ENCODE measurements at regions not wholly inside any gene's neighbourhood (a gene's known extent, or its start where the extent isn't known, plus 50 kb on each side); places are given as distances from the start of the nearest gene placed in this dataset.

DNA sequence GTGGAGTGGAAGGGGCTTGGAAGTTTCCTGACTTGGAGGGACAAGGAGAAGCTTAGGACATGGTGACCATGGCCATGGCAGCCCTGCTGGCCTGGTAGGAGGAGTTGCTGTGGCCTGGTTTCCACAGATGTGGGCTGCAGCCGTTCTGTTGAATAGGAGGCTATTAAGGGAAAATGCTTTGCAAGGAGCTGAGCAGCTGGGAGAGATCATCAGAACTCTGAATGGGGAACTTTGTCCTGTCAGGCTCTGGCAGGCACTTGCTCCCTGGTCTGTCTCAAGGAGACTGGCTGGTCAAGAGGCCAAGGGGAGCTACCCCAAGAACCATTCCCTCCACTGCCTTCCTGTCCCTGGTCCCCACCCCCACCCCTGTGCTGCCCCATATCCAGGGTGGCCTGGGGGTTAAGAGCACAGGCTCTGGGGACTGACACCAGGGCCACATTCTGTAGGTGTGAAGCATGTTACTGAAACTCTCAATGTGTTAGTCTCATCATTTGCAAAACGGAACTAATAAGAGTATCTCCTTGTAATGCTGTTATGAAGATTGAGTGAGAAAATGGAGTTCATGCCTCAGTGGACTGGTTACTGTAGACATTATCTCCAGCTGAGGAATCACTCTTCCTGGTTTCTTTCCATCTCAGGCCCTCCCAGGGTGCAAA lies 84.0 kb upstream of the ARAP3 start:
- no peak for TF ChIP-seq CTCF (IDR thresholded peaks at IDR 0.05; ENCODE audit: low read depth, low read length)
- in situ Hi-C loops (cut with HindIII; ENCODE audit: low sequenced_read_pairs), result no loop called here
- DNase-seq (ENCODE audit: low read depth, low spot score), result no peak
- H3K4me3 ChIP-seq (ENCODE audit: low read depth, low read length), result no peak overlapping the region

GRCh38 chr5:141763541-141763940 lies 81.5 kb upstream of the ARAP3 start:
- no peak for DNase-seq (ENCODE audit: low read depth, low spot score)
- no peak overlapping the region for H3K4me3 ChIP-seq (ENCODE audit: low read depth, low read length)
- no peak for TF ChIP-seq CTCF (IDR thresholded peaks at IDR 0.05; ENCODE audit: low read depth, low read length)
- in situ Hi-C loops (cut with HindIII; ENCODE audit: low sequenced_read_pairs), result no loop called here

DNA sequence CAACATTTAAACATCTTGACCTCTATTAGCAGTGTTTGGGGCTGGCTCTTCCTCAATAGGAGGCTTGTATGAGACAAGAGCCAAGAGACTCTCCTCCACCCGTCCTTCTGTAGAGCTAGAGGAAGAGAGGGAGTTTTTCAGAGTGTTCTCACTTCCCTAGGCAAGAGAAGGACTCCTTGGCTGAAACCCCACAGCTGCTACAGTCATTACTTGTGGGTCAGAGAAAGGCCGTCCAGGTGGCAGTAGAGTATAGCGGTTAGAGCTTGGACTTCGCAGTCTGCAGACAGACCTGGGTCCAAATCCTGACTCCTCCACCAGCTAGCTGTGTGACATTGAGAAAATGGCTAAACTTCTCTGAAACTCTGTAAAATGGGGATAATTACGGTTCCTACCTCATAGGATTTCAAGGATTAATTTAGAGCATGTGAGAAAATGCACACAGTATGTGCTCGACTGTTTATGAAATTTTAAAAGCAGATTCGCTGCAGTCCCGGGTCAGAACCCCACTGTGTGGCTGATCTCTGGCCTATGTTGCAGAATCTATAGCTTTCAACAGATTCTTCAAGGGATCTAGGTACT lies 80.8 kb upstream of the ARAP3 start:
- H3K4me3 ChIP-seq (ENCODE audit: low read depth, low read length), result no peak overlapping the region
- no peak for TF ChIP-seq CTCF (IDR thresholded peaks at IDR 0.05; ENCODE audit: low read depth, low read length)
- DNase-seq (ENCODE audit: low read depth, low spot score), result no peak
- in situ Hi-C loops (cut with HindIII; ENCODE audit: low sequenced_read_pairs), result no loop called here

DNA sequence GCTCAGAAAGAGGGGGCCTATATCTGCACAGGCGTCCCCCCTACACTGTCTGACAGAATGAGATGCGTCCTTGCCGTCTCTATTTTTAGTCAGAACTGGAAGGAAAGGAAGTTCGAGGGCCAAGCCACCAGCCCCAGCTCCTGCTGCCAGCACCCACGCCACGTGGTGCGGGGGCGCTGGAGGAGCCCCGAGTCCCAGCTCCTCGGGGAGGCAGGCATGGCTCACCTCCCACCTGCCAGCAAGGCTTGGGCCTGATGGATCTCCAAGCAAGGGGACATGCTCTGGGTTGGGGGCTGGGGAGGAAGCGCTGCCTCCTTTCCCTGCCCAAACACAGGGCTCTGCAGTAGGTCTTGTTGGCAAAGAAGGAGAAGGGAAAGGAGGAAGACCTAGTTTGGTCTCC lies 80.3 kb upstream of the ARAP3 start:
- no peak for DNase-seq (ENCODE audit: low read depth, low spot score)
- no peak overlapping the region for H3K4me3 ChIP-seq (ENCODE audit: low read depth, low read length)
- in situ Hi-C loops (cut with HindIII; ENCODE audit: low sequenced_read_pairs), result no loop called here
- TF ChIP-seq CTCF (IDR thresholded peaks at IDR 0.05; ENCODE audit: low read depth, low read length), result no peak

DNA sequence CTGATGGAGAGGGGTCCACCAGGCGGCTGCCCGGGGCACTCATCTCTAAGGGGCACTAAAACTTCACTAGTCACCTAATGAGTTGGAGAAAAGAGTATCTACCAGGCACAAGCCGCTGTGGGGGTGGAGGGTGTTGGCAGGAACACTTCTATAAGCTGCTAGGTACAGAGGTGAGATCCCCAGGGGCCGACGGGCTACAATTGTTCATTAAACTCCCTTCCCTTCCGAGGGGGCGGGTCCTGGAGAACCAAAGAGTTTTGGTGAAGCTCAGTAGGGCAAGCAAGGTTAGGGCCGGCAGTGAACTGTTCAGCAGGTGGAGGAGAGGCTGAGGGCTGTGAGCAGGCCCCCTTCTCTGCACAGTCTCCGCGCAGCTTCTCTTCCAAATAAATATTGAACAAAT lies 78.7 kb upstream of the ARAP3 start:
- in situ Hi-C loops (cut with HindIII; ENCODE audit: low sequenced_read_pairs), result no loop called here
- TF ChIP-seq CTCF (IDR thresholded peaks at IDR 0.05; ENCODE audit: low read depth, low read length), result no peak
- DNase-seq (ENCODE audit: low read depth, low spot score), result no peak
- H3K4me3 ChIP-seq (ENCODE audit: low read depth, low read length), result no peak overlapping the region

DNA sequence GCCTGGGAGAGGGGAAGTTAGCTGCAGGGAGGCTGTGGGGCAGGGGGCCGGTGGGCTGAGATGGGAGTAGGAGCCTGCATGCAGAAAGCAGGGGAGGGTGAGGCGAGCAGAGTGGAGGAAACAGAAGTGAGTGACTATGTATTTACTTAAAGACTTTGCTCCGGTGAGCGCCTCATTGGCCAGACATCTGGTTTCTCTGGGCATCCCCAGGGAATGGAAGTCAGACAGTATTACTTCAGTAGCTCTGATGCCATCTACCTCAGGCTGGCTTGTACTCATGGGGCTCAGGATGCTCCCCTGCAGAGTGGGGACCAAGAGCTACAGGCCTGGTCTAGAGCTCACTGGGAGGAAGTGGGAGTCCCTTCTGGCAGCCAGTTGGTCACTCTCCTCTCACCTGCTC lies 78.2 kb upstream of the ARAP3 start:
- in situ Hi-C loops (cut with HindIII; ENCODE audit: low sequenced_read_pairs), result no loop called here
- H3K4me3 ChIP-seq (ENCODE audit: low read depth, low read length), result no peak overlapping the region
- DNase-seq (ENCODE audit: low read depth, low spot score), result no peak
- TF ChIP-seq CTCF (IDR thresholded peaks at IDR 0.05; ENCODE audit: low read depth, low read length), result no peak

Data from astrocyte of the spinal cord (primary cell).